ENCODE measurements at regions not wholly inside any gene's neighbourhood (a gene's known extent, or its start where the extent isn't known, plus 50 kb on each side); places are given as distances from the start of the nearest gene placed in this dataset.

- no peak for TF ChIP-seq CREM (CRISPR knock-in tag; IDR thresholded peaks at IDR 0.05)
- TF ChIP-seq SP1 (CRISPR knock-in tag; conservative IDR thresholded peaks at IDR 0.05): no peak
- TF ChIP-seq, protein P1, sequence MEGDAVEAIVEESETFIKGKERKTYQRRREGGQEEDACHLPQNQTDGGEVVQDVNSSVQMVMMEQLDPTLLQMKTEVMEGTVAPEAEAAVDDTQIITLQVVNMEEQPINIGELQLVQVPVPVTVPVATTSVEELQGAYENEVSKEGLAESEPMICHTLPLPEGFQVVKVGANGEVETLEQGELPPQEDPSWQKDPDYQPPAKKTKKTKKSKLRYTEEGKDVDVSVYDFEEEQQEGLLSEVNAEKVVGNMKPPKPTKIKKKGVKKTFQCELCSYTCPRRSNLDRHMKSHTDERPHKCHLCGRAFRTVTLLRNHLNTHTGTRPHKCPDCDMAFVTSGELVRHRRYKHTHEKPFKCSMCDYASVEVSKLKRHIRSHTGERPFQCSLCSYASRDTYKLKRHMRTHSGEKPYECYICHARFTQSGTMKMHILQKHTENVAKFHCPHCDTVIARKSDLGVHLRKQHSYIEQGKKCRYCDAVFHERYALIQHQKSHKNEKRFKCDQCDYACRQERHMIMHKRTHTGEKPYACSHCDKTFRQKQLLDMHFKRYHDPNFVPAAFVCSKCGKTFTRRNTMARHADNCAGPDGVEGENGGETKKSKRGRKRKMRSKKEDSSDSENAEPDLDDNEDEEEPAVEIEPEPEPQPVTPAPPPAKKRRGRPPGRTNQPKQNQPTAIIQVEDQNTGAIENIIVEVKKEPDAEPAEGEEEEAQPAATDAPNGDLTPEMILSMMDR (IDR thresholded peaks at IDR 0.05): no peak
- TF ChIP-seq FOXK1 (CRISPR knock-in tag; IDR thresholded peaks at IDR 0.05): no peak
These were observed 650.6 kb downstream of the SATB2 start for GRCh38 chr2:198807131-198807530.

Data from WTC11 (cell line).